Fibroblast of peridontal ligament (primary cell): ENCODE measurements at regions not wholly inside any gene's neighbourhood (a gene's known extent, or its start where the extent isn't known, plus 50 kb on each side); places are given as distances from the start of the nearest gene placed in this dataset.

ENCODE experiments used
- DNase-seq: peaks from one replicate; pipeline ENCODE4 v3.0.0-alpha.2; 2010; ENCODE audit errors: extremely low read depth

GRCh38 chr1:218636548-218636947 is 291.4 kb downstream of the TGFB2 start:
- DNase-seq = no peak

GRCh38 chr1:218640173-218640572 is 295.0 kb downstream of the TGFB2 start:
- no peak for DNase-seq

DNA sequence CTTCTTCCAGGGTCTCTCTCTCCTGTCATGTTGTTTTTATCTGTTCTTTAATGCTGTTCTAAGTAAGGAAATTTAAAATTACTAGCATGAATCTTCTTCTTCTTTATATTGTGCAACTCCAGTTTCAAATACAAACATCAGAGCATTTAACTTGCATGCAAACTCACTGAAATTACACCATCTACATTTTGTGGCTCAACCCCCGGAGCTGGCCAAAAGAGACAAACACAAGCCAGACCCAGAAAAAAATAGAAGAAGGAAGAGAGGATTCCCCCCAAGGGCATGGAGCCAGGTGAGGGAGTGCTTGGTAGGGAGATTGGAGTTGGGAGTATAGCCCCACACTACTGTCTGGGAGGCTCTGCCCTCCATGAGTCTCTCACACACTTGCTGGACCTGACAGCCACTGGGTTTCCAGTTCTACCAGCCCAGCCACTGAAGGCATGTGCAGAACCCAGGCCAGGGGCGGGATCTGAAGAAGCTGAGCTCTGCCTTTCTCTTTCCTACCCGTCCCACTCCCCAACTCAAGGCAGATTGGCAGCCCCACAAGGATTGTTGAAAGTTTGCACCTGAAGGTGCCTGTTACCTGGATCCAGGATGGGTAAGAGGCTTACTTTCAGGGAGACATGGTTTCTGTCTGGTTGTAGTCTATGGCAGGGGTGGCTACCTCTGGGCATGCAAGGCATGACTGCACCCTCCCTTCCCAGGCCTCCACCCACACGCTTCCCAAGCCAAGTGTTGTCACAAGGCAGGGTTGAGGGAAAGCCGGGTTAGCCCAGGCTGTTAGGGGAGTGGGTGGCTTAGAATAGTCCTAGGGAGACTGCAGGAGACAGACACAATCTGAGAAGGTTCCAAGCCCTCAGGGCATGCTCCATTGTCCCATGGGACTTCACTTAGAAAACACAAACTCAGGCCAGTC is 297.2 kb downstream of the TGFB2 start:
- DNase-seq = peak; percentile 93

DNA sequence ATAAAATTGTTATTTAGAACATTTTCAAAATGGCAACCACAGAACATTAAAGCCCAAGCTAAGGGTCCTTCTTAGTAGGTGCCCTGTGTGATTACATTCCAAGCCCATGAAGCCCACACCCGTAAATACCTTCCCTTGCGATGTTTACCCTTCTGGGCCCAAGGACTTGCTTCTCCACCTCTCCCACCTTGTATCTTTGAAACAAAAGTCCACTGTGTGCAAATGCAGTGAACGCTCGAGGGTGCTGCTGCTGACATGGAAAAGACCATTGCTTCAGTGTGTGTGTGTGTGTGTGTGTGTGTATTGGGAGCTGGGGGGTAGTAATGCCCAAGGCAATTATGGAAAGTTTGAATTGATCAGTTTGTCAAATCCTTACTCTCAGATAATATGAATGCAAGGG is 298.1 kb downstream of the TGFB2 start:
- DNase-seq = no peak

DNA sequence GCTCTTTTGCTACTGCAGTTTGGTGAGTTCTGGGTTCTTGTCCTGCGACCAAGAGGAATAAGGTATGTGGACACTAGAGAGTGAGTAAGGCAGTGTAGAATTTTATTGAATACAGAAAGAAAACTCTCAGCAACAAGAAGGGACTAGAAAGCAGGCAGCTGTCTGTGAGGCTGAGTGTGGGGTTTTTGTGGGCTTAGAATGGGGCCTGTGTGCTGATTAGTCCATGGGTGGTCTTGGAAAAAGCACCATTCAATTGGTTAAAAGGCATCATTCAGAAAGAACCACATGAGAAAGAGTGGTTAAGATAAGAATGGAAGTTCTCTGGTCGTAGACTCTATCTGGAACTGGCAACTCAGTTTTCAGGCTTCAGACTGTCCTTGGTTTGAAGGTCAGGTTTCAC is 298.8 kb downstream of the TGFB2 start:
- DNase-seq = no peak

GRCh38 chr1:218646288-218646687 is 301.2 kb downstream of the TGFB2 start:
- DNase-seq = no peak

- DNase-seq = no peak
Measured at GRCh38 chr1:218656301-218657037, 311.3 kb downstream of the TGFB2 start.

- no peak for DNase-seq
Measured at GRCh38 chr1:218658269-218658668, 313.1 kb downstream of the TGFB2 start.

DNA sequence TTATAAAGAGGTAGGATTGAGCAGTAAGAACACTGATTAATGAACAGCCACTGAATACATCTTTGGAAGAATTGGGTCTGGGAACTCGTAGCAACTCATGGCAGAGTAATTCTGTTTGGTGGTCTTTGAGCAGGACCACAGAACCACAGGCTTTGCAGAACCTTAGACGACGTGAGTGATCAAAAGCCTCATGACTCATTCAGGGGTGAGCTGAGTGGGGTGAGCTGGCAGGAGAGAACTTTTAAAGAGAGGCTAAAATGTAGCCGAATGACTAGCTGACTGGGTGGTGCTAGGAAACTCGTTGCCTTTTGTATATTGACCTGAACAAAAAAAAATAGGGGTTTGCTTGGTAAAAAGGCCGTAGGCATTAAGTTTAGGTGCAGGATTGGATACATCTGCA is 313.8 kb downstream of the TGFB2 start:
- peak; percentile 67 for DNase-seq

DNA sequence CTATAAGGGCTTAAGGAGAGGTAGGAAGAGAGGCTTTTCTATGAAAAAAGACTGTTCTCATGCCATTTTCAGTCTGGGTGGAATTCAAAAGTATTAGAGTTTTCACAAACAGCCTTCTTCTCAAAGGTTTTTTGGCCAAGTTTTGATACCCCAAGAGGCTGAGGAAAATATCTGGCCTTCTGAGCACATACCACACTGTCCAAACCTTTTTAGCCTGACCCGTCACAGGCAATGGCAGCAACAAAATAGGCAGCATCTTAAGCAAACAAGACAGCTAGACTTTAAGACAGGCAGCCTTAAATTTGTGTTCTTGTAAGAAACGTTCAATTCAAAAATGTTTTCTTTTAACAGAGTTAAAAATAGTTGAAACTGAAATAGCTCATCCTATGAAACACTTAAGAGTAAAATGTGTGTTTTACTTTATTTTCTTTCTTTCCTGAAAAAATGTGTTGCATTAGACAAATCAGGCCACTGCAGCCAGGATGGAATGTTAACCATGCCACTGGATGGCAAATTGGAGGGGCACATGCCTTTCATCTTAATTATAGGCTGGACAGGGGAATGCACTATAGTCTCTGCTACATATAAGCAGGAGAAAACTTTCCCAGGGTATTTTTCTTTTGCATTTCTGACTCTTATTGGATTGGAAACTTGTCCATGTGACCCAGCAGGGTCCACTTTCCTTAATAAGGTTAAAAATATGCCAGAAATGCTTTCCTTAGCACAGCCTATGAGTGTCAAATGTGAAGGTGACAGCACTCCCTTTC is 315.0 kb downstream of the TGFB2 start:
- DNase-seq = no peak

DNA sequence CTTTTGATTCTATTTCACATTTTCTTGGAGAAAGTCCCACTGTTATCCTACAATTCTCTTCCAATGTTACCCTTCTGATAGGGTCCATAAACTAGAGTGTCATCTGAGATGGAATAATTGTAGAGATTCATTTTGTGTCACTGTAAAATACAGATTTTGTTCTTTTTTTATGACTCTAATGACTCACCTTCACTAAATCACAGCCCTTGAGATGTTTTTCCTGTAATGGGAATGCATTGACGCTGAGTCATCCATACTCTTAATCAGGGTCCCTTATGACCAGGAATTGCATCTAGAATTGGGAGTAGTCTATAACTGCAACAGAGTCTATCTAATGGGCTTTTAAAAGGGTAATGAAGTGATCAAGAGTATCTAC is 315.5 kb downstream of the TGFB2 start:
- DNase-seq = peak; percentile 56

DNA sequence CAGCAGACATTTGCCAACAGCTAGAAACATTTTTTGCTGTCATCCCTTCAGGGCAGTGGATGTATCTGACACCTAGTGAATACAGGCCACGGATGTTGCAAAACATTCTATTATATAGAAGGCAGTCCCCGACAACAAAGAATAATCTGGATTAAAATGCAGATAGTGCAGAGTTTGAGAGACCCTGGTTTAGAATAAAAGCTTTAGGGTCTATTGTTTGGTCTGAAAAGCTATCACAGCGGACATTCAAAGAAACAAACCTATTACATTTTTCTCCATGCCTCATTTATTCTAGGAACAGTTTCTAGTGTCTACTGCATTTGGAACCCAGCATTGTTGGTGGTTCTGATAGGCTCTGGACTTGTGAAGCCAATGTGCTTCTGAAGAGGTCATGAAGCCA is 316.3 kb downstream of the TGFB2 start:
- DNase-seq = no peak

DNA sequence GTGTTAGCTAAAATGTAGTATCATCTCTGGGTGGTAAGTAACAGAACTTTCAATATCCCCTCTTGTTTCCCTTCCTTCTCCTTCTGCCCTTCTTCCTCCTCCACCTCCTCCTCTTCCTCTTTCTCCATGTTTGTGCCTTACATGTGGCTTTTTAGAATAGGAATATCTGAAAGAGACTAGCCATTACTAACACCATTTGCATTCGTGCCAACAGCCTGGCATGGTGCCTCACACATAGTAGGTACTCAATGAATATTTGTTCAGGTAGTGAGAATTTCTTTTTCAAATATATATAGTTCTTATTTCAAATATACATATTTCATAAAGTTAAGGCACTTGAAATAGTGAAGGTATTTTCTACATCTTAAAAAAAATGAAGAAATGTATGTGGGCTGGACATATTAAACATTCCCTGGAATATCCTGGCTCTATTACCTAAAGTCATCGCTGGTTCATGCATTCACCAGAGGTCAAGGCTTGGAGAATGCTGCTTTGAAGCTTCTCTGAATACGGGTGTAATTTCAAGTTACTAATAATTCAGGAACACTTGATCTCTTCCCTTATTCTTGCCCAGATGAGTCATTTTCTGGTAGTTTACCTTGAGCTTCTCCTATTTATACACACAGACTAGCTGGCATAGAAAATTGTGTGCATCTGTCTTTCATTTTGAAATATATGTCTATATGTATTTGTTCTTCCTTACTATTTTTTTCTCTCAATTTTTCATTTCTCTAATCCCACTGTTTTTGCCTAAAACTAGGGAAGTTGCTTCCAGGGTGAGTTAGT is 319.4 kb downstream of the TGFB2 start:
- peak; percentile 84 for DNase-seq

DNA sequence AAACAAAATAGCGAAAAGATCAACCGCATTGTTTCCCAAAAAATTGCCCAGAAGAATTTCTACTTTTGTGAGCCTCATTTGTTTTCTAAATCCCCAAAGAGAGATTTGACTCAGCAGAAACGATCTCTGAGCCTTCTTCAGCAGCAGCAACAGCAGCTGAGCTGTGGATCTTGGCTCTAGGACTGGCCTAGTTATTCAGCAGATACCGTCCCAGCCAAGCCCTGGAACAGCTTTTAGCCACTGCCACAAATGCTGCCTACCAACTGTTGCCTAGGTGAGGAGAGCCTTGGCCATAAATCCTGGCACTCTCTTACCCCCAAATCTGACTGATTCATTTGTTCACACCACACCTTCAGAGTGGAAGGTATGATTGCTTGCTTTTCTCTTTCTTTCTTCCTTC is 320.1 kb downstream of the TGFB2 start:
- DNase-seq = peak; percentile 92

DNA sequence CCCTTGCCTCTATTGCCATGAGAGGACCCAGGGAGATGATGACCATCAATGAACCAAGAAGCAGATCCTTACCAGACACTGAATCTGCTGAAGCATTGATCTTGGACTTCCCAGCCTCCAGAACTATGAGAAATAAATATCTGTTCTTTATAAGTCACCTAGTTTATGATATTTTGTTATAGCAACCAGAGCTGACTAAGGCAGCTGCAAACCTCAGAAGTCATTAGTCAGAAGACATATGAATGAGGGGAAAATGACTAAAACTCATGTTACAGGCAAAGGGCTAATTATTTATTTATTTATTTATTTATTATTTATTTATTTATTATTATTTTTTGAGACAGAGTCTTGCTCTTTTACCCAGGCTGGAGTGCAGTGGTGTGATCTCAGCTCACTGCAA is 321.1 kb downstream of the TGFB2 start:
- DNase-seq = no peak

DNA sequence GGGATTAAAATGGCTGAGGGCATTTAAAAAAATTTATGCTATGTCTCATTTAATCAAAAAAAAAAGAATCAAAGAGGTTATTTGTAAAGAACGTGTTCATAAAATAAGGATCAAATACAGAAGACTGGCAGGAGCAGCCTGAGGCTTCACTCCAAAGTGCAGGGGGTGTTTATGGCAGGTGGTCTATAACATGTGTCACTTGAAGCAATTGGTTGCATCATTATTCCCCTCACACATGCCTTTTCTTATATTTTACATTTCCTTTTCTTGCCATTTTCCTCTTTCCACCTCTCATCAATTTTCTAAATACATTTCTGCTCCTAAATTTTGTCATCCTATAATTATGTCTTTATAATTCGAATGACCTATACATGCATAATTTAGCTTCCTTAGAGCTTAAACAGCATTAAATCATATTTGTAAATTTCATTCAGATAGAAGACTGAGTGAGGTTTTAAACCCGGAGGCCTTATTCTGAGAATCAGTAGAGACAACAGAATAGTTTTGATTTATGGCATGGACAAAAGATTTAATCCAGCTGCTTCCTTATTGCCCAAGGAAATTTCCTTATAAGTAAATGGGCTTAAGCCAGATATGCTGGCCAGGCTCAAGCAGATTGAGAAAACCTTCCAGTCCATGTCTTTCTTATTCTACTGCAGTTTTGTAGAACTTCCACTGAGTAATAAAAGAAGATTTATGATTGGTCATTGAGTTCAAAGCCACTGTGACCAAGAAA is 322.8 kb downstream of the TGFB2 start:
- DNase-seq = no peak

DNA sequence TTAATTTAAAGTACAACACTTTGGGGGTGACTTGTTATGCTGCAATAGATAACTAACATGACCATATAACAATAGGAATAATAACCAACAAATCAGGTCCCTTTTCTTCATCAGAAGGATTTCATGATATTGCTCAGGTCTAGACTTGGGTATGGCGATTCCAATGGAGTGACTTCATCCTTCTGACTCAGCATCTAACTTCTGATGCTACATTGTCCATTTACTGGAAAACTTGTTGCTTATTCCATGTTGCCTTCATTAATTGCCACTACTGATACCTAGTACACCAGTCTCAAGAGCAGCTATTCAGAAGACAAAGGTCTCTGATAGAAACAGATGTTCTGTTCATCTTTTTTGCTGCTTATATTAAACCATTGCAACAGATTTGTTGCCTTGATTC is 324.3 kb downstream of the TGFB2 start:
- DNase-seq = no peak

GRCh38 chr1:218670875-218671274 is 325.7 kb downstream of the TGFB2 start:
- DNase-seq = no peak

DNA sequence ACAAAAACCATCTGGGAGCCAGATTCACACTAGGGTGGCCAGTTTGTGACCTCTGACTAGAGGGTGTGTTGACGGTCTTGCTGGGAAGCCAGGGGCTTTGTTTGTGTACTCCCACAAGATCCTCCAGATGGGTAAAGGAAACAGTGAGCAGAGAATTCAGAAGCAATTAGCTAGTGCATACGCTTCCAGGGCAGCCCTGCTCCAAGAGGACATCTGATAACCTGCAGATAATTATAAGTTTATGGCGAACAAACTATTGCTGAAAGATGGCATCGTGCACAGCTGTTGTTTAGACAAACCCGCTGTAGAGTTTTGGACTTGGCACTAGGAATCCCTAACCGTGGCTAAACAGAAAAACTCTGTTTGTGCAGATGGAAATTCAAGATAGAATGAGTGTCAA is 326.4 kb downstream of the TGFB2 start:
- peak; percentile 86 for DNase-seq

DNA sequence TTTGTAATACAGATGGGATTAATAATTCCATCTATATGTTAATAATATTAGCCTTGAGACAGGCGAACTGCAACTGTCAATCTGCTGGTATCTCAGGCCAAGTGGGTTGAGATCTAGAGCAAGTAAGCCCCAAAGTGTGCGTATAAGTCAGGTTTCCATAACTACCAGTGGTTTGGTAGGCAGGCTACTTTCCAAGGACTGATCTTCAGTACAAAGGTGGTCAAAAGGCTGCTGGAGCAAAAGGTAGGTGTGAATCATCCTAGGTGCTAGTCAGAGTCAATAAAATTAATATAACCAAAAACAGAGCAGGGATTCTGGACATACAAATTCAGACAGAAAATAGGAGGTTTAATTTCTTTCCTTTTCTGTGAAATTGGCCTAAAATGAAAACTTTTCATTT is 328.0 kb downstream of the TGFB2 start:
- DNase-seq = no peak

DNA sequence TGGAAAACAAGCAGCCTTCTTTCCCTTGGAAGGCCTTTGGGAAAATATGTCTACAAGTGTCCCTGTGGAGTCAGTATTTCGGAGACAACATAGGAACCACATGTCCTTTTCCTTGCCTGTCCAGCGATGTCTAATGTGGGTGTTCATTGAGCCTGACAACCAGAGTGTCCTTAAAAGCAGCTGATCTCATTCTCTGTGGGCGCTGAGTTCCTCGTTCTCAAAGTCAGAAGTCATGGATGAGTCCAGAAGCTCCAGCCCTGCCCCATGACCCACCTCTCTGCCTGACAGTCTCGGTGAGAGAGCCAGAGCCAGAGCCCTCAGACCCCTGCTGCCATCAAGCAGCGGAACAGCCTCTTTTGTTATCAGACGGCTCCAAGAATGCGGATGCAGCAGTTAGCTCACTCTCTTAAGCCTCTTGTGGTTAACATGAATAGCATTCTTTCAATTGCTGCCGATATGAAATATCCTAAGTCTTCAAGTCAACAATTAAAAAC is 329.2 kb downstream of the TGFB2 start:
- DNase-seq = peak; percentile 81
